PC-9 (cell line): ENCODE measurements at regions not wholly inside any gene's neighbourhood (a gene's known extent, or its start where the extent isn't known, plus 50 kb on each side); places are given as distances from the start of the nearest gene placed in this dataset.

Source experiments
- CTCF ChIP-seq: fragments of 200-600 bp; sonication (generic); conservative IDR thresholded peaks from 2 replicates; pipeline ENCODE4 v1.6.1; 2017; ENCODE audit warnings: mixed run types, antibody characterized with exemption, mild to moderate bottlenecking, moderate library complexity
- EZH2 ChIP-seq: fragments of 200-600 bp; sonication (generic); IDR thresholded peaks from 2 replicates; pipeline ENCODE4 v1.8.0; 2017; ENCODE audit warnings: antibody characterized with exemption, low read depth

GRCh38 chrX:145484740-145485139 lies 237.4 kb downstream of the SPANXN1 start:
- TF ChIP-seq CTCF (no peak), EZH2 (no peak)
